Caco-2 (cell line): ENCODE measurements at regions not wholly inside any gene's neighbourhood (a gene's known extent, or its start where the extent isn't known, plus 50 kb on each side); places are given as distances from the start of the nearest gene placed in this dataset.

Experiments
- BruUV-seq: library from RNA; stranded (reverse); fragments of 400-500 nt; replicated peaks from 2 replicates; lab custom pipeline; 2021; lab: Mats Ljungman, UMichigan
- CTCF ChIA-PET: fragments of 300-600 bp; sonication (Branson Sonifier 250); formaldehyde crosslinking; loops from one replicate; lab custom pipeline; 2022; ENCODE audit warnings: antibody characterized with exemption; lab: Charles Lee
- POLR2A ChIA-PET: fragments of 300-600 bp; sonication (Branson Sonifier 250); formaldehyde crosslinking; loops from one replicate; lab custom pipeline; 2022; ENCODE audit warnings: antibody characterized with exemption; lab: Charles Lee
- DNase-seq, 2 experiments: peaks; one replicate each; pipeline versions ENCODE4 v3.0.0 to v3.0.0-alpha.2; 2020 to 2022
- H3K27me3 ChIP-seq: replicated peaks from 2 replicates; pipeline ENCODE4 v1.6.0; 2011; ENCODE audit warnings: low read length; ENCODE audit not compliant: control insufficient read depth, insufficient read depth
- H3K36me3 ChIP-seq: 2 replicates; pipeline ENCODE4 v1.5.1; 2011; ENCODE audit warnings: low read length; ENCODE audit not compliant: control insufficient read depth, insufficient read depth
- H3K4me1 ChIP-seq: fragments of 250-450 bp; sonication (Bioruptor Pico); 2 replicates; pipeline ENCODE4 v1.5.1; 2020; ENCODE audit warnings: mild to moderate bottlenecking
- H3K4me3 ChIP-seq: 2 replicates; pipeline ENCODE4 v1.5.1; 2011; ENCODE audit warnings: low read depth, mild to moderate bottlenecking, control low read depth, low read length
- H3K9me3 ChIP-seq: fragments of 250-450 bp; sonication (Bioruptor Pico); 2 replicates; pipeline ENCODE4 v1.5.1; 2020; ENCODE audit warnings: mild to moderate bottlenecking, moderate library complexity
- H3K27ac Mint-ChIP-seq: one replicate; pipeline ENCODE4 v1.8.0; 2022; ENCODE audit warnings: mixed read lengths; ENCODE audit not compliant: unreplicated experiment
- H3K27me3 Mint-ChIP-seq: one replicate; pipeline ENCODE4 v1.8.0; 2022; ENCODE audit warnings: mixed read lengths; ENCODE audit not compliant: insufficient read depth, unreplicated experiment
- H3K36me3 Mint-ChIP-seq: one replicate; pipeline ENCODE4 v1.8.0; 2022; ENCODE audit warnings: mild to moderate bottlenecking, mixed read lengths; ENCODE audit not compliant: insufficient read depth, unreplicated experiment
- H3K4me1 Mint-ChIP-seq: one replicate; pipeline ENCODE4 v1.8.0; 2022; ENCODE audit warnings: low read depth, mixed read lengths; ENCODE audit not compliant: unreplicated experiment
- H3K4me3 Mint-ChIP-seq: one replicate; pipeline ENCODE4 v1.8.0; 2022; ENCODE audit warnings: mild to moderate bottlenecking, moderate library complexity, mixed read lengths; ENCODE audit not compliant: unreplicated experiment
- H3K9me3 Mint-ChIP-seq: one replicate; pipeline ENCODE4 v1.8.0; 2022; ENCODE audit warnings: mixed read lengths; ENCODE audit not compliant: unreplicated experiment
- intact Hi-C: fragments of 100-400 bp; cut with micrococcal nuclease; formaldehyde crosslinking; loops from one replicate; pipeline ENCODE4 v1.10.0; 2022; ENCODE audit not compliant: unreplicated experiment
- TF ChIP-seq, protein P1 (sequence below), 2 experiments: fragments of 200-600 bp in 1 of 2; IDR thresholded peaks; 1 replicate in 1 of 2; 2 replicates in 1 of 2; pipeline versions ENCODE4 v1.5.1 to v1.8.0; 2011 to 2022; ENCODE audit warnings: antibody characterized with exemption in 1 of 2, control low read depth in 1 of 2, inconsistent platforms in 1 of 2, low read depth in 1 of 2, low read length in 1 of 2, mild to moderate bottlenecking in 1 of 2, moderate library complexity in 1 of 2; ENCODE audit not compliant: insufficient read depth in 1 of 2, severe bottlenecking in 1 of 2, unreplicated experiment in 1 of 2

DNA sequence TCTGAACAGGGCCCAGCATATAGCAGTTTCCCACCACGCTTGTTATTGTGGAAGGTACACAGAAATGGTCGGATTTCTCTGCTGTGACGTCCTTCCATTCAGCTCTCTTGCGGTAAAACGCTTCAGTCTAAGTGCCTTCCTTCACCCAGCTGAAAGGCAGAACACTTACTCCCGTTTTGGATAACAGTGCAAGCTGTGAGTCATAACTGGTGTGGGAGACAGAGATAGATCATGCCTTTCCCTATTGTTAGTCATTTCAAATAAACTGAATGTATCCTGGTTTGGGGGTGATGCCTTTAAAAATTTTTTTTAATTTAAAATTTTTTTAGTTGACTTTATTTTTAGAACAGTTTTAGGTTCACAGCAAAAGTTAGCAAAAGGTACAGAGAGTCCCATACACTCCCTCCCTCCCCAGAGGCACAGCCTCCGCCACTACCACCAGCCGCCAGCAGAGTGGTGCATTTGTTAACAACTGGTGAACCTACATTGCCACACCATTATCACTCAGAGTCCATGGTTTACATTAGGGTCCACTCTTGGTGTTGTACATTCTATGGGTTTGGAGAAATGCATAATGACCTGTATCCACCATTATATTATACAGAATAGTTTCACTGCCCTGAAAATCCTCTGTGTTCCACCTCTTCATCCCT lies 94.9 kb upstream of the NSMCE3 start:
- BruUV-seq: no TSS peak
- DNase-seq: peak in 1 of 2 experiments; percentile 21
- Histone ChIP-seq H3K9me3 (peaks cover 5% of the 10 kb centered on the region; the same call in 1 of the 2 replicates), H3K27me3 (no peaks in the 10 kb centered on the region), H3K4me3 (no peak overlapping the region), H3K4me1 (no peaks in the 10 kb centered on the region), H3K36me3 (no peaks in the 10 kb centered on the region)
- Mint-ChIP-seq H3K27ac (no peak overlapping the region), H3K9me3 (peaks cover 17% of the 10 kb centered on the region), H3K4me3 (no peak overlapping the region), H3K27me3 (peaks cover 8% of the 10 kb centered on the region), H3K4me1 (no peaks in the 10 kb centered on the region), H3K36me3 (no peaks in the 10 kb centered on the region)
- intact Hi-C loops: no loop called here
- TF ChIP-seq, protein P1, sequence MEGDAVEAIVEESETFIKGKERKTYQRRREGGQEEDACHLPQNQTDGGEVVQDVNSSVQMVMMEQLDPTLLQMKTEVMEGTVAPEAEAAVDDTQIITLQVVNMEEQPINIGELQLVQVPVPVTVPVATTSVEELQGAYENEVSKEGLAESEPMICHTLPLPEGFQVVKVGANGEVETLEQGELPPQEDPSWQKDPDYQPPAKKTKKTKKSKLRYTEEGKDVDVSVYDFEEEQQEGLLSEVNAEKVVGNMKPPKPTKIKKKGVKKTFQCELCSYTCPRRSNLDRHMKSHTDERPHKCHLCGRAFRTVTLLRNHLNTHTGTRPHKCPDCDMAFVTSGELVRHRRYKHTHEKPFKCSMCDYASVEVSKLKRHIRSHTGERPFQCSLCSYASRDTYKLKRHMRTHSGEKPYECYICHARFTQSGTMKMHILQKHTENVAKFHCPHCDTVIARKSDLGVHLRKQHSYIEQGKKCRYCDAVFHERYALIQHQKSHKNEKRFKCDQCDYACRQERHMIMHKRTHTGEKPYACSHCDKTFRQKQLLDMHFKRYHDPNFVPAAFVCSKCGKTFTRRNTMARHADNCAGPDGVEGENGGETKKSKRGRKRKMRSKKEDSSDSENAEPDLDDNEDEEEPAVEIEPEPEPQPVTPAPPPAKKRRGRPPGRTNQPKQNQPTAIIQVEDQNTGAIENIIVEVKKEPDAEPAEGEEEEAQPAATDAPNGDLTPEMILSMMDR (IDR thresholded peaks at IDR 0.05; ENCODE audit: insufficient read depth in 1 of 2, low read depth in 1 of 2, low read length in 1 of 2, severe bottlenecking in 1 of 2, unreplicated experiment in 1 of 2): peak; percentile 11 to 32
- ChIA-PET POLR2A (no interaction called here), CTCF (no interaction called here)

DNA sequence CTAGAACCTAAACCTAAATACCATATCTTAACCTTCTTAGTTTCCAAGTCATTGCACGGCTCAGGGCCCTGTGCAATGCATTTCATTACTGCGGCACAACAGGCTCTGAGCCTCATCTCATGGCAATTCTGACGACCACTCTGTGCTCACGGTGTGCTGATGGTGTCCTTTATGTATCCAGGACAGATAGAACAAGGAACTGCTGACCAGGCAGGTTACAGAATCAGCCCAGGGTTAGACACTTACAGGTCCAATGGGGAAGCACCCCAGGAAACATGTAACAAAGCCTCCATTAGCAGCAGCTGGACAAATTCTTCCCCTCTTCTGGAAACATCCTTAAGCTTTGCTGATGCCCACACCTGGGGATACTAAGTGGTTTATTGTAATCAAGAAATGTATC lies 91.9 kb upstream of the NSMCE3 start:
- BruUV-seq: no TSS peak
- peaks cover 8% of the 10 kb centered on the region for H3K27me3 Mint-ChIP-seq
- intact Hi-C loops: no loop called here
- no peak overlapping the region for H3K27ac Mint-ChIP-seq
- Histone ChIP-seq H3K36me3 (no peaks in the 10 kb centered on the region), H3K27me3 (no peaks in the 10 kb centered on the region), H3K4me3 (no peak overlapping the region), H3K9me3 (no peaks in the 10 kb centered on the region; the same call in 1 of the 2 replicates), H3K4me1 (no peaks in the 10 kb centered on the region)
- H3K36me3 Mint-ChIP-seq: no peaks in the 10 kb centered on the region
- CTCF ChIA-PET: no interaction called here
- TF ChIP-seq, protein P1 (IDR thresholded peaks at IDR 0.05; ENCODE audit: insufficient read depth in 1 of 2, low read depth in 1 of 2, low read length in 1 of 2, severe bottlenecking in 1 of 2, unreplicated experiment in 1 of 2): no peak
- H3K4me1 Mint-ChIP-seq: no peaks in the 10 kb centered on the region
- H3K4me3 Mint-ChIP-seq: no peak overlapping the region
- DNase-seq: no peak
- POLR2A ChIA-PET: interaction anchor here (0.7 kb wide), 1 partner anchor 245 kb away, joined by 3 read pairs; no protein-coding TSS in a partner anchor
- no peaks in the 10 kb centered on the region for H3K9me3 Mint-ChIP-seq

DNA sequence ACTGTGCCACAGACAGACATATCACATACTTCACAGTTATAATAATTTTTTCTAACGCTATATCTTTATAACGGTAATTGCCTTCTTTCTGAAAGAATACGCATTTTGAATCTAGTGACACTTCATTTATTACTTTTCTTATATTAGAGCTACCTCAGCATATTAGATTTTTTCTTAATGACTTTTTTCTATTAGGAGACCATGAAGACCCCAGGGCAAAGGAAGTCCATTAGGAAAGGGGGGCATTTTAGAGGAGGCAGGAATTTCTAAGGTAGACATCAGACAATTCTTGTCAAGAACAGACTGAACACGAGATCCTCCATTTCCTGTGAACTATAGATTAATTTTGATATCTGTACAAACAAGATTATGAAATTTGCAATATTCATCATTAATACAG lies 90.5 kb upstream of the NSMCE3 start:
- Histone ChIP-seq H3K4me3 (no peak overlapping the region), H3K27me3 (no peaks in the 10 kb centered on the region), H3K9me3 (no peaks in the 10 kb centered on the region; the same call in 1 of the 2 replicates), H3K36me3 (no peaks in the 10 kb centered on the region), H3K4me1 (no peaks in the 10 kb centered on the region)
- BruUV-seq: no TSS peak
- no peaks in the 10 kb centered on the region for H3K36me3 Mint-ChIP-seq
- no peak overlapping the region for H3K27ac Mint-ChIP-seq
- CTCF ChIA-PET: no interaction called here
- intact Hi-C loops: no loop called here
- H3K4me1 Mint-ChIP-seq: no peaks in the 10 kb centered on the region
- H3K9me3 Mint-ChIP-seq: no peaks in the 10 kb centered on the region
- H3K27me3 Mint-ChIP-seq: peaks cover 6% of the 10 kb centered on the region
- TF ChIP-seq, protein P1 (IDR thresholded peaks at IDR 0.05; ENCODE audit: insufficient read depth in 1 of 2, low read depth in 1 of 2, low read length in 1 of 2, severe bottlenecking in 1 of 2, unreplicated experiment in 1 of 2): no peak
- POLR2A ChIA-PET: no interaction called here
- DNase-seq: no peak
- H3K4me3 Mint-ChIP-seq: no peak overlapping the region
